GM23338 (cell line): ENCODE measurements at regions not wholly inside any gene's neighbourhood (a gene's known extent, or its start where the extent isn't known, plus 50 kb on each side); places are given as distances from the start of the nearest gene placed in this dataset.

ENCODE experiments used
- ATAC-seq: fragments of 200-7000 bp; cut with Tn5 transposase; 3 replicates; pipeline ENCODE4 v1.9.1; 2020
- DNase-seq: peaks from one replicate; pipeline ENCODE4 v3.0.0-alpha.2; 2015; ENCODE audit warnings: low spot score
- H2AFZ ChIP-seq: fragments of 200-600 bp; sonication (generic); 2 replicates; pipeline ENCODE4 v1.8.0; 2016; ENCODE audit warnings: antibody characterized with exemption, mild to moderate bottlenecking, moderate library complexity
- H3F3A ChIP-seq: fragments of 200-600 bp; sonication (generic); replicated peaks from 2 replicates; pipeline ENCODE4 v1.8.0; 2017; ENCODE audit warnings: antibody characterized with exemption, mixed run types, low read depth
- H3K27ac ChIP-seq: fragments of 200-600 bp; sonication (generic); 2 replicates; pipeline ENCODE4 v1.6.1; 2016; ENCODE audit warnings: low read depth
- H3K27me3 ChIP-seq: fragments of 200-600 bp; sonication (generic); 2 replicates; pipeline ENCODE4 v1.8.0; 2016; ENCODE audit warnings: mild to moderate bottlenecking, mixed run types, moderate library complexity; ENCODE audit not compliant: insufficient read depth
- H3K36me3 ChIP-seq: fragments of 200-600 bp; sonication (generic); 2 replicates; pipeline ENCODE4 v1.8.0; 2016; ENCODE audit warnings: mild to moderate bottlenecking; ENCODE audit not compliant: insufficient read depth
- H3K4me1 ChIP-seq: fragments of 200-600 bp; sonication (generic); 2 replicates; pipeline ENCODE4 v1.8.0; 2016; ENCODE audit warnings: mild to moderate bottlenecking, moderate library complexity; ENCODE audit not compliant: insufficient read depth
- H3K4me2 ChIP-seq: fragments of 200-600 bp; sonication (generic); 2 replicates; pipeline ENCODE4 v1.7.1; 2017; ENCODE audit warnings: mixed run types
- H3K4me3 ChIP-seq: fragments of 200-600 bp; sonication (generic); 2 replicates; pipeline ENCODE4 v1.6.1; 2016; ENCODE audit warnings: mixed run types
- H3K79me2 ChIP-seq: fragments of 200-600 bp; sonication (generic); replicated peaks from 2 replicates; pipeline ENCODE4 v1.8.0; 2017; ENCODE audit warnings: mild to moderate bottlenecking; ENCODE audit not compliant: insufficient read depth
- H3K9me2 ChIP-seq: fragments of 200-600 bp; sonication (generic); 2 replicates; pipeline ENCODE4 v1.8.0; 2017; ENCODE audit not compliant: insufficient read depth
- H4K20me1 ChIP-seq: fragments of 200-600 bp; sonication (generic); replicated peaks from 2 replicates; pipeline ENCODE4 v1.8.0; 2017; ENCODE audit warnings: mild to moderate bottlenecking; ENCODE audit not compliant: insufficient read depth
- H3K27ac Mint-ChIP-seq: 2 replicates; pipeline ENCODE4 v1.8.0; 2020; ENCODE audit warnings: inconsistent platforms, mild to moderate bottlenecking, moderate library complexity, mixed read lengths
- H3K27me3 Mint-ChIP-seq: 3 replicates; pipeline ENCODE4 v1.8.0; 2022; ENCODE audit warnings: low read depth, mild to moderate bottlenecking, moderate library complexity, mixed read lengths, inconsistent platforms; ENCODE audit not compliant: insufficient read depth, poor library complexity
- H3K36me3 Mint-ChIP-seq: 3 replicates; pipeline ENCODE4 v1.8.0; 2021; ENCODE audit warnings: low read depth, mild to moderate bottlenecking, inconsistent platforms, moderate library complexity, mixed read lengths
- H3K4me1 Mint-ChIP-seq: 3 replicates; pipeline ENCODE4 v1.8.0; 2020; ENCODE audit warnings: mild to moderate bottlenecking, inconsistent platforms, mixed read lengths
- H3K4me3 Mint-ChIP-seq: 3 replicates; pipeline ENCODE4 v1.8.0; 2021; ENCODE audit warnings: moderate library complexity, mild to moderate bottlenecking, inconsistent platforms, mixed read lengths
- H3K9me3 Mint-ChIP-seq: 3 replicates; pipeline ENCODE4 v1.8.0; 2020; ENCODE audit warnings: moderate library complexity, mild to moderate bottlenecking, inconsistent platforms, mixed read lengths
- CREB1 ChIP-seq: fragments of 250-450 bp; sonication (Bioruptor Pico); IDR thresholded peaks from 2 replicates; pipeline ENCODE4 v1.5.0; 2020; ENCODE audit warnings: low read depth, mild to moderate bottlenecking, moderate library complexity
- EZH2 ChIP-seq: fragments of 200-600 bp; sonication (generic); IDR thresholded peaks from one replicate; pipeline ENCODE4 v1.8.0; 2017; ENCODE audit warnings: antibody characterized with exemption, mild to moderate bottlenecking, low read depth; ENCODE audit not compliant: unreplicated experiment
- EZH2phosphoT487 ChIP-seq: fragments of 200-600 bp; sonication (generic); IDR thresholded peaks from one replicate; pipeline ENCODE4 v1.8.1; 2018; ENCODE audit warnings: antibody characterized with exemption; ENCODE audit not compliant: unreplicated experiment
- JUNB ChIP-seq: IDR thresholded peaks from one replicate; pipeline ENCODE4 v1.6.1; 2016; ENCODE audit warnings: antibody characterized with exemption; ENCODE audit not compliant: unreplicated experiment
- NANOG ChIP-seq: IDR thresholded peaks from 2 replicates; pipeline ENCODE4 v1.6.1; 2016; ENCODE audit warnings: antibody characterized with exemption, borderline replicate concordance
- POLR2AphosphoS5 ChIP-seq: IDR thresholded peaks from 2 replicates; pipeline ENCODE4 v1.6.1; 2016; ENCODE audit warnings: antibody characterized with exemption, low read depth
- REST ChIP-seq: IDR thresholded peaks from one replicate; pipeline ENCODE4 v1.6.1; 2018; ENCODE audit warnings: antibody characterized with exemption; ENCODE audit not compliant: unreplicated experiment
- STAT1 ChIP-seq: IDR thresholded peaks from one replicate; pipeline ENCODE4 v1.6.1; 2016; ENCODE audit warnings: antibody characterized with exemption; ENCODE audit not compliant: unreplicated experiment
- ZNF114 ChIP-seq: fragments of 250-450 bp; sonication (Bioruptor Pico); IDR thresholded peaks from 2 replicates; pipeline ENCODE4 v1.5.0; 2020; ENCODE audit warnings: mild to moderate bottlenecking, moderate library complexity
- ZNF331 ChIP-seq: fragments of 250-450 bp; sonication (Bioruptor Pico); IDR thresholded peaks from 2 replicates; pipeline ENCODE4 v1.5.0; 2020; ENCODE audit warnings: low read depth, mild to moderate bottlenecking, moderate library complexity
- ZNF462 ChIP-seq: fragments of 250-450 bp; sonication (Bioruptor Pico); IDR thresholded peaks from 2 replicates; pipeline ENCODE4 v1.5.0; 2020; ENCODE audit warnings: mild to moderate bottlenecking, moderate library complexity
- TF ChIP-seq, protein P1 (sequence below): IDR thresholded peaks from 2 replicates; pipeline ENCODE4 v1.6.1; 2016; ENCODE audit warnings: antibody characterized with exemption
- TF ChIP-seq, protein P2 (sequence below), 2 experiments: fragments of 200-600 bp in 1 of 2; sonication (generic) in 1 of 2; conservative IDR thresholded peaks; 2 replicates each; pipeline versions ENCODE4 v1.5.1 to v1.6.1; 2016 to 2017; ENCODE audit warnings: antibody characterized with exemption in 2 of 2, low read depth in 2 of 2, mild to moderate bottlenecking in 2 of 2, moderate library complexity in 1 of 2

DNA sequence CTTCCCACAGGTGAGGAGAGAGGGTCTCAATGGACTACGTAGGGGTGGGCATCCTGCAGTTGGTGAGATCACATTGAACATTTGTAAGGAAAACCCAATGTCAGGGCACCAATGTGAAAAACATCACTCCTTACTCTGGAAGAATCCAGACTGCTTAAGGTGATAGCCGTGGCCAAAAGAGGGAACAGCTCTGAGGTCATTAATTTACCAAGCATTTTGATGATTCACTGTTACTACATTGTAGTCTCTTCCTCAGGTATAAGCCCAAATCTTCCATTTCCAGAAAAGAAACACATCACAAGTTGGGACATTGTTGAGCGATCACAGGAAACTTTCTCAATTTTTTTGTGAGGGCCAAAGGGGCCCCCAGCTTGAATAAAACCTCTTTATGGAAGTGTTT is 61.1 kb upstream of the SPTLC3 start:
- no peak overlapping the region for H3K27ac ChIP-seq
- H3K4me3 Mint-ChIP-seq = no peak overlapping the region
- TF ChIP-seq REST (no peak), JUNB (no peak), NANOG (no peak), EZH2 (no peak), ZNF462 (no peak), POLR2AphosphoS5 (no peak), EZH2phosphoT487 (no peak), STAT1 (no peak), ZNF114 (CRISPR knock-in tag) (no peak), CREB1 (CRISPR knock-in tag) (no peak), ZNF331 (no peak)
- TF ChIP-seq, protein P1, sequence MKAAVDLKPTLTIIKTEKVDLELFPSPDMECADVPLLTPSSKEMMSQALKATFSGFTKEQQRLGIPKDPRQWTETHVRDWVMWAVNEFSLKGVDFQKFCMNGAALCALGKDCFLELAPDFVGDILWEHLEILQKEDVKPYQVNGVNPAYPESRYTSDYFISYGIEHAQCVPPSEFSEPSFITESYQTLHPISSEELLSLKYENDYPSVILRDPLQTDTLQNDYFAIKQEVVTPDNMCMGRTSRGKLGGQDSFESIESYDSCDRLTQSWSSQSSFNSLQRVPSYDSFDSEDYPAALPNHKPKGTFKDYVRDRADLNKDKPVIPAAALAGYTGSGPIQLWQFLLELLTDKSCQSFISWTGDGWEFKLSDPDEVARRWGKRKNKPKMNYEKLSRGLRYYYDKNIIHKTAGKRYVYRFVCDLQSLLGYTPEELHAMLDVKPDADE = no peak
- TF ChIP-seq, protein P2, sequence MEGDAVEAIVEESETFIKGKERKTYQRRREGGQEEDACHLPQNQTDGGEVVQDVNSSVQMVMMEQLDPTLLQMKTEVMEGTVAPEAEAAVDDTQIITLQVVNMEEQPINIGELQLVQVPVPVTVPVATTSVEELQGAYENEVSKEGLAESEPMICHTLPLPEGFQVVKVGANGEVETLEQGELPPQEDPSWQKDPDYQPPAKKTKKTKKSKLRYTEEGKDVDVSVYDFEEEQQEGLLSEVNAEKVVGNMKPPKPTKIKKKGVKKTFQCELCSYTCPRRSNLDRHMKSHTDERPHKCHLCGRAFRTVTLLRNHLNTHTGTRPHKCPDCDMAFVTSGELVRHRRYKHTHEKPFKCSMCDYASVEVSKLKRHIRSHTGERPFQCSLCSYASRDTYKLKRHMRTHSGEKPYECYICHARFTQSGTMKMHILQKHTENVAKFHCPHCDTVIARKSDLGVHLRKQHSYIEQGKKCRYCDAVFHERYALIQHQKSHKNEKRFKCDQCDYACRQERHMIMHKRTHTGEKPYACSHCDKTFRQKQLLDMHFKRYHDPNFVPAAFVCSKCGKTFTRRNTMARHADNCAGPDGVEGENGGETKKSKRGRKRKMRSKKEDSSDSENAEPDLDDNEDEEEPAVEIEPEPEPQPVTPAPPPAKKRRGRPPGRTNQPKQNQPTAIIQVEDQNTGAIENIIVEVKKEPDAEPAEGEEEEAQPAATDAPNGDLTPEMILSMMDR (conservative IDR thresholded peaks at IDR 0.05; ENCODE audit: low read depth in 2 of 2) = no peak
- no peaks in the 10 kb centered on the region; the same call in 2 of the 3 replicates for H3K9me3 Mint-ChIP-seq
- H3F3A ChIP-seq = no peaks in the 10 kb centered on the region
- H3K4me2 ChIP-seq = no peak overlapping the region
- DNase-seq (no peak), ATAC-seq (no peak)
- H4K20me1 ChIP-seq = no peaks in the 10 kb centered on the region
- H3K27me3 ChIP-seq = no peaks in the 10 kb centered on the region
- no peak overlapping the region for H3K27ac Mint-ChIP-seq
- H3K36me3 ChIP-seq = no peaks in the 10 kb centered on the region
- H3K79me2 ChIP-seq = no peaks in the 10 kb centered on the region
- no peaks in the 10 kb centered on the region for H3K4me1 ChIP-seq
- no peak overlapping the region for H2AFZ ChIP-seq
- H3K4me3 ChIP-seq = no peak overlapping the region
- H3K4me1 Mint-ChIP-seq = no peaks in the 10 kb centered on the region
- peaks cover 3% of the 10 kb centered on the region for H3K27me3 Mint-ChIP-seq
- no peaks in the 10 kb centered on the region for H3K36me3 Mint-ChIP-seq
- H3K9me2 ChIP-seq = peaks cover 5% of the 10 kb centered on the region; the same call in 1 of the 2 replicates
